ENCODE measurements at regions not wholly inside any gene's neighbourhood (a gene's known extent, or its start where the extent isn't known, plus 50 kb on each side); places are given as distances from the start of the nearest gene placed in this dataset.
"Not testable (repeated sequence)": the region's sequence is repeated elsewhere in the genome, so short reads cannot be mapped to it uniquely, and the experiment has no call there.

- no peak for DNase-seq
Measured at GRCh38 chr5:125660231-125660895, 762.8 kb upstream of the GRAMD2B start.

- no peak for DNase-seq
Measured at GRCh38 chr5:125661584-125661983, 761.6 kb upstream of the GRAMD2B start.

GRCh38 chr5:125668884-125669283, 754.3 kb upstream of the GRAMD2B start:
- no peak for DNase-seq

- DNase-seq, result no peak
Measured at GRCh38 chr5:125673359-125673950, 749.8 kb upstream of the GRAMD2B start.

- DNase-seq, result no peak
Measured at GRCh38 chr5:125679522-125679921, 743.7 kb upstream of the GRAMD2B start.

GRCh38 chr5:125683669-125684068, 739.5 kb upstream of the GRAMD2B start:
- no peak for DNase-seq

- DNase-seq, result no peak
Measured at GRCh38 chr5:125685771-125686170, 737.4 kb upstream of the GRAMD2B start.

GRCh38 chr5:125691738-125692530, 731.3 kb upstream of the GRAMD2B start:
- DNase-seq, result not testable (repeated sequence)

GRCh38 chr5:125695996-125696655, 727.1 kb upstream of the GRAMD2B start:
- DNase-seq, result no peak

- no peak for DNase-seq
Measured at GRCh38 chr5:125696762-125697161, 726.4 kb upstream of the GRAMD2B start.

GRCh38 chr5:125698420-125698819, 724.8 kb upstream of the GRAMD2B start:
- DNase-seq, result no peak

- no peak for DNase-seq
Measured at GRCh38 chr5:125699860-125700259, 723.3 kb upstream of the GRAMD2B start.

- DNase-seq, result no peak
Measured at GRCh38 chr5:125700380-125700861, 722.8 kb upstream of the GRAMD2B start.

- DNase-seq, result no peak
Measured at GRCh38 chr5:125703616-125704015, 719.6 kb upstream of the GRAMD2B start.

GRCh38 chr5:125704888-125705287, 718.3 kb upstream of the GRAMD2B start:
- no peak for DNase-seq

- no peak for DNase-seq
Measured at GRCh38 chr5:125708583-125708982, 714.6 kb upstream of the GRAMD2B start.

- DNase-seq, result no peak
Measured at GRCh38 chr5:125710745-125711144, 712.5 kb upstream of the GRAMD2B start.

- no peak for DNase-seq
Measured at GRCh38 chr5:125712397-125712796, 710.8 kb upstream of the GRAMD2B start.

GRCh38 chr5:125713109-125713805, 710.0 kb upstream of the GRAMD2B start:
- DNase-seq, result no peak

- DNase-seq, result no peak
Measured at GRCh38 chr5:125715216-125715615, 708.0 kb upstream of the GRAMD2B start.

GRCh38 chr5:125717209-125717608, 706.0 kb upstream of the GRAMD2B start:
- no peak for DNase-seq

GRCh38 chr5:125719681-125720347, 703.4 kb upstream of the GRAMD2B start:
- DNase-seq, result peak; percentile 93

Data from NCI-H2171 treated with DMSO at 0.1 percent for 48 hours (cell line).